CD4-positive, alpha-beta T cell treated with Interferon gamma for 1 hour (primary cell): ENCODE measurements at regions not wholly inside any gene's neighbourhood (a gene's known extent, or its start where the extent isn't known, plus 50 kb on each side); places are given as distances from the start of the nearest gene placed in this dataset.

Experiments used
- DNase-seq: peaks from one replicate; pipeline ENCODE4 v3.0.0-alpha.2; 2020

GRCh38 chr6:81812401-81812800 lies 59.9 kb upstream of the TENT5A start:
- DNase-seq, result no peak

- no peak for DNase-seq
Measured at GRCh38 chr6:81808851-81809570, 56.5 kb upstream of the TENT5A start.

GRCh38 chr6:81806793-81807565 lies 54.5 kb upstream of the TENT5A start:
- DNase-seq, result no peak

GRCh38 chr6:81802356-81802755 lies 49.9 kb upstream of the TENT5A start:
- no peak for DNase-seq
